Activated T-cell treated with anti-CD3 and anti-CD28 coated beads for 1 hour (primary cell): ENCODE measurements at regions not wholly inside any gene's neighbourhood (a gene's known extent, or its start where the extent isn't known, plus 50 kb on each side); places are given as distances from the start of the nearest gene placed in this dataset.
"Not testable (repeated sequence)": the region's sequence is repeated elsewhere in the genome, so short reads cannot be mapped to it uniquely, and the experiment has no call there.

Experiments
- DNase-seq: peaks from one replicate; pipeline ENCODE4 v3.0.0-alpha.2; 2020; ENCODE audit warnings: low read depth

- DNase-seq, result no peak
Observed at GRCh38 chr10:63675171-63675570, 154.0 kb downstream of the REEP3 start.

DNA sequence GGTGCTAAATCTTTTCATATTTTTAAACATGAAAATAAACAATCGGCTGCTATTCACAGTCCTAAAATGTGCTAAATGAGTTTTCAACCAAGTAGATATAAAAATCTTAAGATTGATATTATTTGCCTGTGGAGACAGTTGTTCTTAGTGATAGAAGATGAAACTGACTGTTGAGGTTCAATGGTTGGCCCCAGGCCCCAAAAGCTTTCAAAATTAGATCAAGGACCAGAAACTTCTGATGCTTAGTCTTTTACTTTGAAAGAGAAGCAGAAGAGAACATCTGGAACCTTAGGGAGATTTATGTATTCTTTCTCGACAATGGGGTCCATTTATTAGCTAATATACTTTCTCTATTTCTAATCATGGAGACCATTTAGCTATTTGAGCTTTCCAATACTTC, 155.8 kb downstream of the REEP3 start:
- DNase-seq, result no peak

DNA sequence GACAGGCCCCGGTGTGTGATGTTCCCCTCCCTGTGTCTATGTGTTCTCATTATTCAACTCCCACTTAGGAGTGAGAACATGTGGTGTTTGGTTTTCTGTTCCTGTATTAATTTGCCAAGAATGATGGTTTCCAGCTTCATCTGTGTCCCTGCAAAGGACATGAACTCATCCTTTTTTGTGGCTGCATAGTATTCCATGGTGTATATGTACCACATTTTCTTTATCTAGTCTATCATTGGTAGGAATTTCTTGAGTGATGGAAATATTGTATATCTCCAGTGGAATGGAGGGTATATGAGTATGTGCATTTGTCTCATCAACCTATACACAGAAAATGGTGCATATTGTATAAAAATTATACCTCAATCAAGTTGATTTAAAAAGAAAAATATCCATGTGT, 159.3 kb downstream of the REEP3 start:
- DNase-seq, result not testable (repeated sequence)

- DNase-seq, result no peak
Observed at GRCh38 chr10:63681993-63682697, 160.9 kb downstream of the REEP3 start.

DNA sequence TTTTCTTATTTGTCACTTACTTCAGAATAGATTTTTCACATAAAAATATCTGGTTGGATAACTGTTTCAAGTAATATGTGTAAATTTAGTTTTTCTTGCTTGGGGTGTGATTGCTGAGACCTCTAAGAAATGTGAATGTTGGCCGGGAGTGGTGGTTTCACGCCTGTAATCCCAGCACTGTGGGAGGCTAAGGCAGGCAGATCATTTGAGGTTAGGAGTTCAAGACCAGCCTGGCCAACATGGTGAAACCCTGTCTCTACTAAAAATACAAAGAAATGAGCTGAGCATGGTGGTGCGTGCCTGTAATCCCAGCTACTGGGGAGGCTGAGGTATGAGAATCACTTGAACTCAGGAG, 161.5 kb downstream of the REEP3 start:
- not testable (repeated sequence) for DNase-seq

- DNase-seq, result no peak
Observed at GRCh38 chr10:63683223-63683622, 162.0 kb downstream of the REEP3 start.

DNA sequence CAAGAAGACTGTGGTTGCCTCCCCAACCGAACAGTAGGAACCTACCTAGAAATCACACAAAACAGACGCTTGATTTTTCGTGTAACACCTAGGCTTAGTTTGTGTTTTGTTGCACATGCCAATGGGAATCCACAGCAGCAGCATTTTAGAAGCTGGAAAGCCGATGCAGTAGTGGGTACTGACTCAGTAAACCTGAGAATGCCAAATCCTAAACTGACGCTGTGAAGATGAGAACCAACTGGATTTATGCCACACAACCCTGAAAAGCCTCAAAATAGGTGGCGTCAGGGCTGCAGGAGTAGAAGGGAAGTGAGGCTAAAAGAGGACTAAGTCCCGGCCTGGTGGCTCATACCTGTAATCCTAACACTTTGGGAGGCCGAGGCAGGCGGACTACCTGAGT, 162.5 kb downstream of the REEP3 start:
- DNase-seq, result no peak

DNA sequence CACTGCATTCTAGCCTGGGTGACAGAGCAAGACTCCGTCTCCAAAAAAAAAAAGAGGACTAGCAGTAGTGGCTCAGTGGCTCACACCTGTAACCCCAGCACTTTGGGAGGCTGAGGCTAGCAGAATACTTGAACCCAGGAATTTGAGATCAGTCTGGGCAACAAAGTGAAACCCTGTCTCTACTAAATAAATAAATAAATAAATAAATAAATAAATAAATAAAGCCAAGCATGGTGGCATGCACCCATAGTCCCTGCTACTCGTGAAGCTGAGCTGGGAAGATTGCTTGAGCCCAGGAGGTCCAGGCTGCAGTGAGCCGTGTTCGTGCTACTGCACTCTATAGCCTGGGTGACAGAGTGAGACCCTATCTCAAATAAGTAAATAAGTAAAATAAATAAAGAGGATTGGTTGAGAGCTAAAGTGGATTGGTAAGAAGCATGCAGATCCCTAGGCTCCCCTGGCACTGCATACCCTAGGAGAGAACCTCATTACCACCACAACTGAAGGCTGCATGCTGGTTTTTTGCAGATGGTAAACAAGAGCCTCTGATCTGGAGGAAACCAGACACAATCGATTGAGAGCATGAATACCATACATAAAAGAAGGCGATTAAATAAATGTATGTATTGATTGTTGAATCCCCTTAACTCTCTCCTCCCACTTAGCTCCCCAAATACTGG, 163.2 kb downstream of the REEP3 start:
- no peak for DNase-seq

DNA sequence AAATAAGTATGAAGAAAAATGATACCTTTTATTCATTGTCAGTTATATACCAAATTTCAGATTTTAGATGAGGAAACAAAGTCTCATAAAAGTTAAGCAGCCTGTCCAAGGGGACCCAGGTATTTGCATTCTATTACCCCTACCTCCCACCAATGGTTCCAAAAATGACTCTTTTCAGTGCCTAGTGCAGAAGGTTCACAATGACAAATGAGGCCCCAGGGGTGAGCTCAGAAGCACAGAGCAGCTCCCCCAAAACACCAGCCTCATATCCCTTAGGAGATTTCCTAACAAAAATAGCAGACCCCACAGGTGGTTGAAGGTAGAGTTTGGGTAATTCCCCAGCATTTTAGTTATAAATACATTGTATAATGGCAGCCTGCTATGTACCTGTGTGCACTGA, 168.6 kb downstream of the REEP3 start:
- no peak for DNase-seq

DNA sequence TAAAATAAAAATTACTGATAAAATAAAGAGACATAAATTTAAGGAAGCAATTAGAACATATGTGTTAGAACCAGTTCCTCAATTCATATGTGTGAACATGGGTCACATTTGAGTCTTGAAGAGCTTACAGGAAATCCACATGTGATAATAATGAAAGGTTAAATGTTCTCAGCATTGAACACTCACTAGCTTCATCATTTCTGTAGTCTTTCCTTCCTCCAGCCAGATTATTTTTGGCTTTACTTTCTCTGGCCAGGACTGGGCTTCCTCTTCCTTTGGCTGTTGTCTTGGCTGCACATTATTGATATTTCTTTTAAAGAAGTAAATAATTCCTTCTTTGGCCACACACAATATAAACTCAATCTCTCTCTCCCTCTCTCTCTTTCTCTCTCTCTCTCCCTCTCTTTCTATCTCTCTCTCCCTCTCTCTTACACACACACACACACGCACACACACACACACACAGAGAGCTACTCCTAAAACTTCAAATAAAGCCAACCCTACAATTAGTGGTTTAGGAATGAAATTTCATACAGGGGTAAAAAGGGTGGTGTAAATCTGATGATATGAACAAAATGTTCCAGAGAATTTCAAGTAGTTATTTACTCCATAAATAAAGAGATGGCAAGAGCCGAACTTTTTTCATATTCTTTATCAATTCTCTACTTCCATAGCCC, 171.2 kb downstream of the REEP3 start:
- no peak for DNase-seq

GRCh38 chr10:63693021-63693420, 171.8 kb downstream of the REEP3 start:
- not testable (repeated sequence) for DNase-seq

- DNase-seq, result no peak
Observed at GRCh38 chr10:63696205-63696604, 175.0 kb downstream of the REEP3 start.

GRCh38 chr10:63697956-63698786, 177.0 kb downstream of the REEP3 start:
- no peak for DNase-seq

- no peak for DNase-seq
Observed at GRCh38 chr10:63698787-63699150, 177.6 kb downstream of the REEP3 start.

- no peak for DNase-seq
Observed at GRCh38 chr10:63699785-63700613, 178.8 kb downstream of the REEP3 start.

DNA sequence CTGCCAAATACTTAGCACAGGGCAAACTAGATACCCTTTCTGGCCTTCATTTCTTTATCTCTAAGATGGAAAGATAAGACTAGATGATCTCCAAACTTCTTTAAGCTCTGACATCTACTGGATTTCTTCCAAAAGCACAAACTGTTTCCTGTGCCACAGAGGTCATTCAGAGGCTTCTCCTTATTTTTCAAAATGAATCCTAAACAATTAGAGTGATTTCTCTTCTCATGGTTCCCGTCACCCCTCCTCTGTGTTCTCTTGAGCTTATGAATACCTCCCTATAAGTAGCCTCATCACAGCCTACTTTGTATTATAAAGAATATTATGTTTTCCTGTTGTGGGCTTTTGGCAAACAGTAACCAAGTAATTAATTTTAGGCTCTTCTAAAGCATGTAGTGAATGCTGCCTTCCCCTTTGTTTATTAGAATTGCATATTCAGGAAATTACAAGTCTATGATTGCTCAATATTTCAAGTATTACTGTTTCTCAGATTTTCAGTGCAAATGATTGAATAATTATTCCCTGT, 179.5 kb downstream of the REEP3 start:
- DNase-seq, result no peak

GRCh38 chr10:63702092-63702491, 180.9 kb downstream of the REEP3 start:
- no peak for DNase-seq

DNA sequence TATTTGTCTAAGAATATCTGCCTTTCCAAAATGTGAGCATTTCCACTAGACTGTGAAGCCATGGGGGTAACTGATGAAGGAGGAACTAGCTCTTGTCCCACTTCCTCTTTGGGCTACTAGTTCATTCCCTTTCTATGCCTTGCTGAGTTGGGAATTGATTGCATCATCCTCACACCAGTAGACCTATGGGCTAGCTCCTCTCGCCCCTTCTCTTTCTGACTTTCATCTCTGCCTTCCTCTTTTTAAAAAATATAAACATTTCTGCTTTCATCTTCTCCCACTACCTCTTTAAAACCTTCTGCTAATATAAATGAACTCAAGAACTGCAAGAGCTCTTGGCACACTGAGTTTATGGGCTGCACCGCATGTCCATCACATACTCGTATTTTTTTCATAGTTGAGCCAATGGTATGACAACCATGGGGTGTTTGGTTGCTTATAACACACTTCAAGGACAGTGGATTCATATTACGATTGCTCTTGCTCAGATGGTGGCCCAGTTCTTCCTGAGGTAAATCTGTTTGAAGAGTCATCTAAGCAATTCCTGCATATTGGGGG, 182.0 kb downstream of the REEP3 start:
- no peak for DNase-seq

DNA sequence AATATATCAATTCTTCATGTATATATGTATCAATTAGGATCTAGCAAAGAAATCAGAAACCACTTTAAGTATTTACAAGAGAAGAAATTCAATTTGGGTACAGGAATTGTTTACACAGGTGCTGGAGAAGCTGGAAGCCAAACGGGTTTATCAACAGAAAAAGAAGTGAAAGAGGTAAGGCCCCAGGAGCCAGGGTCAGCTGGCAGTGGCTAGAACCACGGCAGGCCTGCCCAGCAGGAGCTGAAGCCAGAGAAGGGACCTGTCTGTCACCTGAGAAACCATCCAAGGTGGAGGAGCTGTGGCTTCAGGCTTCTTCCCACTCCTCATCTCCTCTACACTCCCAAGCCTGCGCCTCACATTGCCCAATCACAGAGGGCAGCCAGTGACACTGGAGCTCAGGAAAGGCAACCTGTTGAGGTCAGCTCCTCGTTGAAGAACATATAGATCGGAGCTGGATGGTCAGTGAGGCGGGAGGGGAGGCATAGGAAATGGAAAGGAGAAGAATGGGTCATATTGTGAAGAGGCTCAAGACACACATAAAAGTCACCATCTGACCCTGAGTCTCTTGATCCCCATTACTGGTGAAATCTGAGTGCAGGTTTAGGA, 182.6 kb downstream of the REEP3 start:
- no peak for DNase-seq

DNA sequence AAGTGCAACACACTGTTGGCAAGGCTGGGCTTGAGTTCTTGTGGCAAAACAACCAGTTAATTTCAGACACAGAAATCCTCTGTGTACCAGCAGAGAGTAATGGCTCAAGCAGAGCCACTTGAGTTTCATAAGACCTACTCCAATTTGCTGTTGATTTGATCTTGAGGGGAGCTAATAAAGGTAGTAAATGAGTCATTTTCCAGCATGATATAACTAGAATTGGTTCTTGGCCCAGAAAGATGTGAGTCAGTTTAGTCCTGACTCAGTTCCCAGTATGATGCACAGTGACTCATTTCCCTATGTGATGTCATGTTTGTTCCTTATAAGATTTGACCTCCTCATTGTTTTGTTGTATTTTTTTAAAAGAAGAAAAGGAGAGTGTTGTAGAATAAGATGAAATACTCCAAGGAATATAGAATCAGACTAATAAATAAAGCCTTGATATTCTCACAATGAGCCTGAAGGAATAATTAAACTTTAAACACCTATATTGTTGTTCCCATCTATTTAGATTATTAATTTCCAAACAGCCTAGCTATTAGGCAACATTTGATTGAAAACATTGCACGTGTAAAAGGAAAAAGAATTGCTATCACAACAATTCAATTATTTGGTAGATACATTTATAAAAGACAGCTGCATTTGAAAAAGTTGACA, 186.2 kb downstream of the REEP3 start:
- no peak for DNase-seq
